NCI-H2171 (cell line): ENCODE measurements at regions not wholly inside any gene's neighbourhood (a gene's known extent, or its start where the extent isn't known, plus 50 kb on each side); places are given as distances from the start of the nearest gene placed in this dataset.
A peak's percentile ranks its signal among the peaks of the same experiment; 100 is the strongest.
"Not testable (repeated sequence)": the region's sequence is repeated elsewhere in the genome, so short reads cannot be mapped to it uniquely, and the experiment has no call there.

Experiments
- DNase-seq: peaks from one replicate; lab custom pipeline; 2025; lab: John Stamatoyannopoulos, UW

DNA sequence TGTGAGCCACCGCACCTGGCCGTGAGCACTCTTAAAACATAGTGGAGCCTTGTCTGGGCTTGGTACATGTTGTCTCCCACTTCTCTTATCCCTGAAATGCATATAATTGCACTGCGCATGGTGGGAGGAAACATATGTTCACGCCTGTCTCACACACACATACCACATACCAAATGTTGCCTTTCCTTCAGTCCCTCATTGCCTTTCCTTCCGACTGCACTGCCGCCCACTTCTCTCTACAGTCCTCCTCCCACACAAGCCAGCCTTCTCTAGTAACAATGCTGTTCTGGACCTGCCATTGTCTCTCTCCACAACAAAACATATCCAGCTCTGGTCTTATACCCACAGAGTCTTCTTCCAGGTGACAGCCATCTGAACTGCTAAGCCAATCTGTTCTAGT, 88.3 kb upstream of the PTHLH start:
- no peak for DNase-seq

DNA sequence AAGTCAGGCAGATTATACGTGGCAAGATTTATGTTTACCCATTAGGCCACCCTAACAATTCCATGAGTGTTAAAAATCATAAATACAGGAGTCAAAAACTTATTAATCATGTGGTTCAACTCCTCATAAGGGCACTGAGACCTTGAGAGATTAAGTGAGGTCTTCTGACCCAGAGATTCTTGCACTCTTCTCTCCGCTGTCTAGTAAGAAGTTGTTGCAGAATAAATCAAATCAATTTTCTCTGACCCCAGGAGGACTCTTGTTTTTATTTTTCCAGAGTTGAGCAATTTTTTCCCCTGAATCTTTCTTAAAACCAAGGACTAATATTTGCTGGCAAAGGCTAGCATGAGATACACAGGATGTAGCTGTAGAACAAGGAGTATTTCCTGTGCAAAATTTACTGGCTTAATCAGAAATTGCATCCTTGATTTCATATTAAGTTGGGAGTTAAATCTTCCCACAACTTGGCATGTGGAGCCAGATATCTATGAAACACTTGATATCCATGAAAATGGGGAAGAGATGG, 90.9 kb upstream of the PTHLH start:
- no peak for DNase-seq

DNA sequence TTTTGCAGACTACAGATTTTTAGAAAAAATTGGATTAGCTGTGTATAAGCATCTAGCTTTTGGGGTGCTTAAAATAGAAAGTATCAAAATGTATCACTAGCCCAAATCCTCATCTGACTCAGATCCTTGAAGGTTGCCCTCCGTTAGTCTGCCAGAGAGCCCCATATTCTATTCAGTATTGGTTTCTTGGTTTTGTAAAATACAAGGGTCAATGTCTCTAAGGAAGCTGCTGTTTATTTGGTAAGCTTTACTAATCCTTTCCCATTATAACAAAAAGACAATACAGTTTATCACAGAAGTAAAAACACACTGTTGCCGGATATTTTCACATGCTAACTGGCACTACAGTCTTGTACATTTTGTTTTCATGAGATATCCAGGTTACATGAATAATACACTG, 92.8 kb upstream of the PTHLH start:
- no peak for DNase-seq

DNA sequence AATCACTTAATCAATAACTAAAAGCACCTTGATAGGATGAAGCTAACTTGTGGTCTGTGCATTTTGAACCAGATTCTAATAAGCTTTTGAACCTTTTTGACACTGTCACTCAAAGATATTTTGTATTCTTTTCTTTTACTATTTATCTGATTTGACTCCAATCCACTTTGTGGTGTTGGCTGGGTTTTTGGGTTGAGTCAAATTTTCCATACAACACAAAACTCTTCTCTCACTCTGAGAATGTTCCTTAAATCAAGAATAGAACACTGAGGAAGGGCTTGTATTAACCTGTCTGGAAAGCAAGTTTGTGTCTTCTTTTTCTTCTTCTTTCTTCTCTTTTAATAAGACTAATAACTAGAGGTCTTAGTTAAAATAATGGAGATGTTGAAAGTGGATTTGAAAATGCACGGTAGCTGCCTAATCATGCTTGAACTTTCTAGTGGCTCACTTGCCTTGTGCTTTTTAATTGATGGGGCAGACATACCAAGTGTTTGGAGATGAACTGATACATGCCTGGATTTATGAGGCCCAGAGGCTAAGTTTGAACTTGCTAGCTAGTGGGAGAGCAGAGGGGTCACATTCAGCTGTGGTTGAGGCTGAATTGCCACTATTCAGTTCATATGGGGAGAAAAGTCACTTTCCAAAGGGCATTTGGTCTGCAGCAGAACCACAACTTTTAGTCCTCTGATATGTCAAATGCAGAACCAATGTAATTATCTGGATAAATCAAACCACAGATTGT, 93.5 kb upstream of the PTHLH start:
- no peak for DNase-seq

DNA sequence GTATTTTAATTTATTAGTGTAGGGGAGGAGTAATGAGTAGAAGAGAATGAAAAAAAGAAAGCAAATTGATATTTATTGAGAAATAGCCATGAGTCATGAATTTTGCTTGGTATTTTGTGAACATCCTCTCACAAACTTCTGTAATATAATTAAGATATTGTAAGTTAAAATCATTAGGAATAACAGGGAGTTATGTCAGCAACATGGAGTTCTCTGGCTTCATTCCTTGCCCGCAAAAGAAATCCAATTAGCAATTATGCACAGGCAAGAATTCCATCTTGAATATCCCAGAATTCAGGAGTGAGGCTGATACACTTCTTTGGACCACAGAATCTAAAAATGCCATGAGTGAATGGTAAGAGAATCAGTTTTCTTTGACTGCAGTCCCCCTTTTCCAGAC, 94.3 kb upstream of the PTHLH start:
- no peak for DNase-seq

DNA sequence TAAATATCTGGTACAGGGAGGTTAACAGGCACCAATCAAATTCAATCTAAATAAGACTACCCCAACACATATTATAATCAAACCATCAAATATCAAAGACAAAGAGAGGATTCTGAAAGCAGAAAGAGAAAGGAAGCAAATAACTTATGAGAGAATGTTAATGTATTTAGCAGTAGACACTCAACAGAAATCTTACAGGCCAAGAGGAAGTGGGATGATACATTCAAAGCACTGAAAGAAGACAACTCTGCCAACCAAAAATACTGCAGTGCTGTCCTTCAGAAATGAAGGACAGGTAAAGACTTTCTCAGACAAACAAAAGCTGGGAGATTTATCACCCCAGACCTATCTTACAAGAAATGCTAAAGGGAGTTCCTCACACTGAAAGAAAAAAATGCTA, 95.9 kb upstream of the PTHLH start:
- no peak for DNase-seq

DNA sequence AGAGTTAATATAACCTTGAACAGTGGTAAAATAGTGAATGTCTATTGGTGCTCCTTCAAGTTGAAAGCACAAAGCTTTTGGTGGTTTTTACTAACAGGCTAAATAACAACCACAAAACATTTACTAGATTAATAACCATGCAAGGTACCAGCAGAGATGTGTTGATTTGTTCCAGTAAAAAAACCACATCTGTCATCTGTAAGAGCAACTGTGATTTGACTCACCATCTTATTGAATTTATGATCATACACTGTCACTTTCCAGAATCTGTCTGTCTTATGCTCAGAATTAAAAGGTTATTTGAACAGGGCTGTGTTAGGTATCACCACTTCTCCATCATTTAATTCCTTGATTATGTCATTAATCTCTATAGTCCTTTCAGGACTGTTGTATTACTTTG, 107.0 kb upstream of the PTHLH start:
- no peak for DNase-seq

DNA sequence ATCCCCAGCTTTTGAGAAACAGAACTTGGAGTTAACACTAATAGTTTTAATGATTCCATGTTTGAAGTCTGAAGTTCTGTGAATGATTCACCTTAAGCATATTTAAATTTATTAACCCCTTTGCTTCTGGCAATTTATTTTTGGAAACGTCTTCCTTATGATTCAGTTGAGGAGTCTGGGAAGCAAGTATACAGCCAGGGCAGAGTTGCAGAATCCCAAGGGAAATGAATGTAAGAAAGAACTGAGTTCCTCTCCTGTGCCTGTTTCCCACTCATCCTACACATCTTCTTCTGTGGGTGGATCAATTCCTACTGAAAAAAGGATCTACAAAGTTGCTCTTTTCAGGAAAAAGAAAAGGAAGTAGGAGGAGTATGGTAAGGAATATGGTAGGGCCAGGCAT, 108.2 kb upstream of the CCDC91 start:
- no peak for DNase-seq

DNA sequence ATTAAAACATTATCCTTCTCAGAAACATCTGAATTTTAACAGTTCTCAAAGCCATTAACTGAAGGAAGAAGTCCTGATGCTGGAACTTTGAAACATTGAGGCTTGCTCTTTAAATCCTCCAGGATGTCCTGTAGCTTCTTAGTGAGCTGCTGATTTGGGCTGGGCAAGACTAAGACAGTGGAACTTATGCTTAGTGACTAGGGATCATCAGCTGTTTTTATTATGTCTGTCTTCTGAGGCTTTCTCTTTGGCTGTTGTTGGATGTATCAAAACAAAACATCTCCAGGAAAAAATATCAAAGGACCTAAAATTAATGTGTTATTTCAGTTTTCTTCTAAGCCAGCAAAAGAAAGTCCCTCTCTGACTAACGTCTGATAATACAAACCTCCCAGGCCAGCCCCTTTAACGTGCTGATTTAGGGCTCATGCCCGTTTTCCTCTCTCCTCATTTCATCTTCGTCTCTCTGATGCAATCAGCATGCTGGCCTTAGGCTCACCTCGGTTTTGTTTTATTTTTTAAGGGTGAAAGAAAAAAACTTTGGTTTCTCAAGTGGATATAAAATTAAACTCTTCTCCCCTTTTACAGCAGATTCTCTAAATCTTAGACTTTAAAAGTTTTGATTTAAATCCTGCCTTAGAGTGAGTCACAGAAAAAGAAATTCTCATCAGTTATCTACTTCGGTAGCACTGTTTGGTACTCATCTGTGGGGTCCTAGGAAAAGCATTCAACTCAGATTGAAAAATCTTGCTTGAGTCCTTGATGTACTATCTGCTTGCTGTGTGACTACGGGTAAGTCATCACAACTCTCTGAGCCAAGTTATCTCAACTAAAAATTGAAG, 106.2 kb upstream of the CCDC91 start:
- no peak for DNase-seq

DNA sequence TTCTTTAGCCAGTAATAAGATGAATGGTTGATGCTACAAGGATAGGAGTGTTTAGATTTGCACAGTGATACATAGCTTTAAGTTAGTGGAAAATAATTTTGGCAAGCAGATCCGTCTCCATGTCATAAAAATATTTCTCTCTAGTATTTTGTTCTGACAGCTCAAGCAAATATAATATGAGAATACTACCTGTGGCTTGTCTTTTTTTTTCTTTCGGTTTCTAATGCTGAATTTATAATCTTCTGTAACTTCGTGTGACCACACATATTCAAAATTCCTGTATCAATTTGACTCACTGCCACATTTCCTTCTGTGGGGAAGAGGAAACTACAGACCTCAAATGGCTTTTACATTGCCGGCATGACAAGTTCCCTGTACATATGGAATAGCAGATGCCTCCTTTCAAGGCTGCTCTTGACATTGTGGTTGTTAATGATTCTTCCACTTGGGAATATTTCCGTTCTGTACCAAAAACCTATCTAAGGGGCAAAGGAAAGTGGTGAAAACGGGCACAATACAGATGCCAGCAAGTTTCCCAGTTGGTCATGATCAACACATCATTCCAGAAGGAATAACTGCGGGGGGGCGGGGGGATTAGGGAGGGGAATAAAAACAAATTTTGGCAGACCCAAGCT, 103.6 kb upstream of the CCDC91 start:
- DNase-seq, result peak; percentile 84

DNA sequence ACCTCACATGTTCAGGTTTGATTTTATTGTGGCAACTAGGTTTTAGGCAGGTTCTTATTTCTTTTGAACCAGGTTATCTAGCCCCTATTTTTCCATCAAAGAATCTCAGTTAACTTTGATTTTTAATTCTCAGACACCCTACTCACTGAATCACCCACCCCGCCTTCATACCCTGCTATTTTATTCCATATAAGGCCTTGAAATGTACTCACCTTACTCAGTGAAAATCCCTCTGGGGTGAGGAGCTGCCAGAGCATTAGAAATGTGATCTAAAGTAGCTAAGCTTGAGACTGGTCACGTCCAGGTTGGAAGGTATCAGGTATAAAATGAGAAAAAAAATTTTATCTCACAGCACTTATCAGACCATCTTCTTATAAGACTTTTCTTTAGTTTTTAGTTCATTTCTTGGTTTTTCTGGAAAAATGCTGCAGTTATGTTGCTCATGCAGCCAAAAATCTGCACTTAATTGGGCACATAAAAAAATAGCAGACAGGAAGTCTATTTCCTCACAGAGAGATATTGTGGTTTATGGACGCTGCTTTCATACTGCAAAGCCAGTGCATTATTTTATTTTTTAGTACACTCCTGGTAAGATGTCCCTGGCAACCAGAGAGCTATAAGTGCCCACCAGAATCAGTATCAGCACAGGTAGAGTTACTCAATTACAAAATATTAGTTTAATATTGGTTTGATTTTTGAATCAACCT, 101.5 kb upstream of the CCDC91 start:
- peak; percentile 52 for DNase-seq

DNA sequence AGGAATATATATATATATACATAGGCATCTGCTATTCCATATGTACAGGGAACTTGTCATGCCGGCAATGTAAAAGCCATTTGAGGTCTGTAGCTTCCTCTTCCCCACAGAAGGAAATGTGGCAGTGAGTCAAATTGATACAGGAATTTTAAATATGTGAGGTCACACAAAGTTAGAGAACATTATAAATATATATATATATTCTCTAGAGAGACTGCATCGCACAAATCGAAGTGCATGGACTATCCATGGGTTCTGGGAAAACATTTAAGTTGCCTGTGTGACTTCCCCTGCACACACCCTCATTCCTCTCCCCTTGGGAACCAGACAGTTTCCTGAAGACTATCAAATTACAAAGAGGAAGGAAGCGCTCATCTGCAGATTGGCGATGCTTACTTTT, 100.9 kb upstream of the CCDC91 start:
- DNase-seq, result peak; percentile 100

DNA sequence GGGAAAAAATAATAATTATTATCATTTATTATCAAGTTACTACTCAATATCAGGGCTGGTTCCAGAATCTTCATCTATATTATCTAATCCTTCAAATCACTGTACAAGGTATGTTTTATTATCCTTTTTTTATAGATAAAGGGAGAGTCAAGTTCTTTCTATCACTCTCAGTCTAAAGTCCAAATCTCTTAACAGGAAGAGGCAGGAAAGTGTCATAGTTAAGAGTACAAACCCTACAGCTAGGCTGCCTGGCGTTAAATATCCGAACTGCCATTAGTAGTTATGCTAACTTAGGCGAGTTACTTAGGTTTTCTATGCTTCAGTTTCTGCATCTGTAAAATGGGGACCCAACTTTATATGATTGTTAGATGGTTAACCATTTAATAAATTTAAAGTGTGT, 99.4 kb upstream of the CCDC91 start:
- DNase-seq, result no peak

DNA sequence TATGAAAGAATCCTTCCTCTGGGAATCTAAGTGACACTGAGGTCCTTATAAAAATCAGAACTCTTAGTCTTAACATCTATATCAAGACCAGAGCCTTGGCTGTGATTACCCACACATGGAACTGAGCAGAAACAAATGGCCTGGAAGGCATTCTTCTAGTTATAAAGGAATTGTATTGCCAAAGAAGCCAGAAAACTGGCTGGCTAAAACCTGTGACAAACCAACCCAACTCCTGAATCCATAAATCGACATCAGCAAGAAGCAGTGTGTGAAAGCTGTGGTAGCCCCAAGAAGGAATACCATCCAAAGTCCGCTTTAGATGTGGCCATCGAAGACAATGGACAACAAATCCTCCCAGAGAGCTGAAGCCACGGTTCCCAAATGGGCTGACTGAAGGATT, 97.9 kb upstream of the CCDC91 start:
- no peak for DNase-seq

DNA sequence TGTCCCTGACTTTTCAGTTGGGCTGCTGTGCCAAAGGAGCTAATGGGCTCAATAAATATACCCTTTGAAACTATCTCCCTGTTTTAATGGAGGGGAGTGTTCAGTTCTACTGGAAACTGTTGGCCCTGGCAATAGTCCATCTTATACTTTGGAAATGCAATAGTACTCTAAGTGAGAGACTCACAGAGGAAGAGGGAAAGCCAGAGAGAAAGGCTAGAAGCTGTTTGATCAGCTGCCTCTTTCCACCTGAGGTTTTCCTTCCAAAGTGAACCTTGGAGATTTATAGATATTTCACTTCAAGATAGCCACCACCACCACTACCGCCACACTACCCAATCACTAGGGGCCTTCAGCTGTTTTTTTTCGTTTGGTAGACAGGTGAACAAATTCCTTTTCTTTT, 93.6 kb upstream of the CCDC91 start:
- DNase-seq, result no peak

DNA sequence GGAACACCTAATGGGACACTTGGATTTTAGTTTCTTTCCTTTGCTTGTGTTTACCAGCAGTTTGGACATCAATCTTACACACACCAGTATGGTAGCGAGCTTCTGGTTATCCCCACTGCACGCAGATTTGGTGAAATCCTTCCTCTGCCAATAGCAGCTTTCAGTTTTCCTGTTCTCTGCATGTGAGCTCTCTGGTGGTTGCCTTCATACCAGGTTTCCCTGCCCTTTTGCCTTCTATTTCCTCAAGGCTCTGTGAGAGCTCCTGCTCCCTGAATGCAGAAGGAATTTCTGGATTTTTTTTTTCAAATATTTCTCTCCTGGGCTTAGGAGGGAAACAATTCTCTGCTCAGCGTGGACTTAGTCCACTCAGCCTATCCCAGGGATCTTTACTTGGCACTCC, 93.0 kb upstream of the CCDC91 start:
- no peak for DNase-seq

DNA sequence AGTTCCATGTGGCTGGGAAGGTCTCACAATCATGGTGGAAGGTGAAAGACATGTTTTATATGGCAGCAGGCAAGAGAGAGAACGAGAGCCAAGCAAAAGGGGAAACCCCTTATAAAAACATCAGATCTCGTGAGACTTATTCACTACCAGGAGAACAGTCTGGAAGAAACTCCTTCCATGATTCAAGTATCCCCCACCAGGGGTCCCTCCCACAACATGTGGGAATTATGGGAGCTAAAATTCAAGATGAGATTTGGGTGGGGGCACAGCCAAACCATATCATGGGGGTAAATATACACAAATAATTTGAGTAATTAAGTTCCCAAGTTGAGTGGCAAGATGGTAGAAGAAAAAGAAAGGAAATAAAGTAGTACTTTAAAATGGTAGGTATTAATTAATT, 91.0 kb upstream of the CCDC91 start:
- DNase-seq, result not testable (repeated sequence)

DNA sequence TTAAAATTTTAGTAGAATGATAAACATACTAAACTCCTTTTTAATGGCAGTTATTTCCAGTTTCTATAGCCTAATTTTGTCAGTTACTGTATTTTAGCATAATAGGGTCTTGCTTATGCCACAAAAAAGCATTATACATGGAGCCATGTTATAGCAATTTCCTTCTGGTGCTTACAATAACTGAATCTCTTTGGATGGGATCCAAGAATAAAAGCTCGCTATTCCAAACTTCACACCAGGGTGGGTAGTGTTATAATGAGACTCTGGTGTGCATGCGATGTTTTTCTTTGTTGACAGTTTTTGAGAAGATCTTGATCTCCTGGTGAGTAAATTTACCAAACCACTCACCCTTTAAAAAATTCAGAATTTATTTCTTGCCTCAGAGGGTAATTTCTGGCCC, 90.4 kb upstream of the CCDC91 start:
- no peak for DNase-seq

DNA sequence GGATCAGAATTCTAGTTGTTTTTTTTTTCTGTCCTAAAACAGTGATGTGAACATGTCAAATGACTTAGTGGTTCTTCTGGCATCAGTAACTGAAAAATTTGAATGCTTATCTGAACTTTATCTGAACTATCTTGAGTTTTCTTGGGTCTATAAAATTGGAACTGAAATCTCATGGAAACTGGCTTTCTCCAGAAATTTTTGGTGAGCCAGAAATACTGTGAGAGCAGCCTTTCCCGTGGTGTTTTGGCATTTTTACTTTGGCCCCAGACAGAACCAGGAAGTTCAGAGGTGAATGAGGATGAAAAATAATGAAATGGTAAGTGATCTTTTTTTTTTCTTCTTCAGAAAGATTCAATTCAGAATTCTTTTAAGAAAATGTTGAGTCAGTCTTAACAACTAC, 89.5 kb upstream of the CCDC91 start:
- DNase-seq, result no peak

DNA sequence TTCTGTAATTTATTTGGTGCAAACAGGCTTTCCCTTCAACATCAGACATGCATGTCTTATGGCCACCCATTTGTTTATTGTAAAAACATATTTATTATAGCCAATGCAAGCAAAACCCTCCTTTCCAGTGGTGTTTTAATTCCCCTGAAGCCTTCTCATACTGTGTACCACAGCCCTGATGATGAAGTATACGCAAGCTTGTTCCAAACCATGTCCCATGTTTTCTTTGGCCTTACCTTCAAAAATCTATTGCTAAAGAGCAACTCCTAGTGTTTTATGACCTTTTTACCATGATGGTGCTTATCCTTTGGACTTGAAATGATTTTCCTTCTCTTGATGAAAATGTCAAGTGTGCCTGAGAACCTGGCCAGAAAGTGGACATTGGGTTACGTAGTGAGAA, 85.9 kb upstream of the CCDC91 start:
- DNase-seq, result no peak

DNA sequence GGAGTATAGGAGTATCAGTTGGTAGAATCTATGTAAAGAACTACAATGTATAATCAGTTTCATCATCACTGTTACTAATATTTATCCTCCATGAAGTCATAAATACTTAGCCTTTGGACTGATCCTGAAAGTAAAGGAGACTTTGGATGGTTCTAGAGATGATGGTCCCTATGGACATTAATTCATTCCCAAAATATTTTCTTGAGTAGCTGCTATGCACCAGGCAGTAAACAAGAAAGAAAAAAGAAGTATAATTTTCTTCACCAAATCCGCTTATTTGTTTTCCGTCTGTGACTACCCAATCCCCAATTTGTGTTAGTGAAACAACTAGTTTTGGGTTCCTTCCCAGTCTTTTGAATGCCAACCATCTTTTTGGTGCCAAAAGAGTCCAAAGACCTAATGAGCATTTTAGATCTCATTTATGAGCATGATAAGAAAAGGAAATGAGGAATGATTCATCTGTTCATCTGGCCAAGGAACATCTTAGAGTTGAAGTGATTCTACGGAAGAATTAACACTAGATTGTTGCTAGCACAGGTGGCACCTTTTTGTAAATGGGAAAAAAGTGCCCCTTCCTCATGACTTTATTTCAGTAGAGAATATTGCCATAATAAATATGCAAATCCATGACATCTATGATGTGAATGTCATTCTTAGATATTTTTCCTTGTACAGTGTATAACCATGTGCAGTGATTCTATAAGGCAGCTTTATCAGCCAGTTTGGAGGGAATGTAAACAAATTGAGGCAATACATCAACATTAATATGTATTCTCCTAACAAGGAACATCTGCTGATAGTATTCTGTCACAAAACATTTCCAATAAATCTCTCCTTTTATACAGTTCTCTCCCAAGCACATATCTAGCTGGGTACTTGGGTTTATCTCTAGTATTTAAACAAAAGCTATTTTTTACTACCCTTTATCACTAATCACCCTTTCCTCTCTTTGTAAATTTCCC, 85.1 kb upstream of the CCDC91 start:
- DNase-seq, result no peak
